IMR-90 (cell line): ENCODE measurements at regions not wholly inside any gene's neighbourhood (a gene's known extent, or its start where the extent isn't known, plus 50 kb on each side); places are given as distances from the start of the nearest gene placed in this dataset.

ENCODE experiments used
- CTCF ChIP-seq: conservative IDR thresholded peaks from 2 replicates; pipeline ENCODE4 v1.5.1; 2012; ENCODE audit warnings: mild to moderate bottlenecking, low read depth, low read length, improper control_type of control experiment
- POLR2A ChIP-seq: IDR thresholded peaks from 2 replicates; pipeline ENCODE4 v1.6.1; 2012; ENCODE audit warnings: mild to moderate bottlenecking, low read depth, low read length
- RAD21 ChIP-seq: IDR thresholded peaks from 2 replicates; pipeline ENCODE4 v1.6.1; 2012; ENCODE audit warnings: low read length, improper control_type of control experiment
- RFX5 ChIP-seq: IDR thresholded peaks from 2 replicates; pipeline ENCODE4 v1.8.0; 2012; ENCODE audit warnings: low read depth, mild to moderate bottlenecking, low read length, moderate library complexity

- TF ChIP-seq RFX5 (no peak), RAD21 (no peak), CTCF (no peak), POLR2A (no peak)
Measured at GRCh38 chr2:139228276-139228675, 448.1 kb upstream of the NXPH2 start.
